VCaP (cell line): ENCODE measurements at regions not wholly inside any gene's neighbourhood (a gene's known extent, or its start where the extent isn't known, plus 50 kb on each side); places are given as distances from the start of the nearest gene placed in this dataset.

Source experiments
- H3K27ac ChIP-seq: fragments of 450-650 bp; 2 replicates; pipeline ENCODE4 v1.5.1; 2017
- TF ChIP-seq, protein P1 (sequence below): fragments of 450-650 bp; conservative IDR thresholded peaks from 2 replicates; pipeline ENCODE4 v1.5.1; 2017; ENCODE audit warnings: mild to moderate bottlenecking, moderate library complexity

DNA sequence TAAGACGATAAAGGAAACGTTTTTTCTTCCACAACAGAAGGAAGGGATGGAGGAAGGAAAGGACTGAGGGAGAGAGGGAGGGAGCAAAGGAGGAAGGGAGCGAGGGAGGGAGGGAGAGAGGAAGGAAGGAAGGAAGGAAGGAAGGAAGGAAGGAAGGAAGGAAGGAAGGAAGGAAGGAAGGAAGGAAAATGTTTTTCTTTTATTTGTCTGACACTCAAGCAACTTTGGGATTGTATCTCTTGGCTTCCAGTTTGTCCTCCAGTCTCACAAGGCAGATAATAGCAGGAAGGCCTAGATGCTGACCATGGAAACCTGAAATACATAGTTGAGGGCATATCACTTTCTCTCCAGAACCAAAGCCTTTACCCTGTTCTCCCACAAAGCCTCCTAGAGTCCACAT is 226.7 kb downstream of the ZNF674 start:
- TF ChIP-seq, protein P1, sequence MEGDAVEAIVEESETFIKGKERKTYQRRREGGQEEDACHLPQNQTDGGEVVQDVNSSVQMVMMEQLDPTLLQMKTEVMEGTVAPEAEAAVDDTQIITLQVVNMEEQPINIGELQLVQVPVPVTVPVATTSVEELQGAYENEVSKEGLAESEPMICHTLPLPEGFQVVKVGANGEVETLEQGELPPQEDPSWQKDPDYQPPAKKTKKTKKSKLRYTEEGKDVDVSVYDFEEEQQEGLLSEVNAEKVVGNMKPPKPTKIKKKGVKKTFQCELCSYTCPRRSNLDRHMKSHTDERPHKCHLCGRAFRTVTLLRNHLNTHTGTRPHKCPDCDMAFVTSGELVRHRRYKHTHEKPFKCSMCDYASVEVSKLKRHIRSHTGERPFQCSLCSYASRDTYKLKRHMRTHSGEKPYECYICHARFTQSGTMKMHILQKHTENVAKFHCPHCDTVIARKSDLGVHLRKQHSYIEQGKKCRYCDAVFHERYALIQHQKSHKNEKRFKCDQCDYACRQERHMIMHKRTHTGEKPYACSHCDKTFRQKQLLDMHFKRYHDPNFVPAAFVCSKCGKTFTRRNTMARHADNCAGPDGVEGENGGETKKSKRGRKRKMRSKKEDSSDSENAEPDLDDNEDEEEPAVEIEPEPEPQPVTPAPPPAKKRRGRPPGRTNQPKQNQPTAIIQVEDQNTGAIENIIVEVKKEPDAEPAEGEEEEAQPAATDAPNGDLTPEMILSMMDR, result no peak
- no peak overlapping the region for H3K27ac ChIP-seq

DNA sequence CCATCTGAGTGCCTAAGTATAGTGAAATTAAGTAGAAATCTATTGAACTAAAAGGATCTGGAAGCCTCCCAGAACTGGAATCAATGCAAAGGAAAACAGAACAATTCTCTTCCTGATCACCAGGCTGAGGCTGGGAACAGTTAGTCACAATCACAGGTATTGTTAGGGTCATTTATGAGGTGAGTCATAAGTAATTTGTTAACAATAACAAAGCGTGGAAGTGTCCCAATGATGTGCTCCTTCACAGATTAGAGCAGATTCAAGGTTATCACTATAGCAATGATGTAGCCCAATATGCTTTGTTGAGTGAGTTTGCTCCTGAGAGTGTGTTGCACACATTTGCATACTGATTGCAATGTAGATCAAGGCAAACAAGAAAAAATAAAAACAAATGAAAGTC is 228.1 kb downstream of the ZNF674 start:
- H3K27ac ChIP-seq, result no peak overlapping the region
- TF ChIP-seq, protein P1, result no peak

DNA sequence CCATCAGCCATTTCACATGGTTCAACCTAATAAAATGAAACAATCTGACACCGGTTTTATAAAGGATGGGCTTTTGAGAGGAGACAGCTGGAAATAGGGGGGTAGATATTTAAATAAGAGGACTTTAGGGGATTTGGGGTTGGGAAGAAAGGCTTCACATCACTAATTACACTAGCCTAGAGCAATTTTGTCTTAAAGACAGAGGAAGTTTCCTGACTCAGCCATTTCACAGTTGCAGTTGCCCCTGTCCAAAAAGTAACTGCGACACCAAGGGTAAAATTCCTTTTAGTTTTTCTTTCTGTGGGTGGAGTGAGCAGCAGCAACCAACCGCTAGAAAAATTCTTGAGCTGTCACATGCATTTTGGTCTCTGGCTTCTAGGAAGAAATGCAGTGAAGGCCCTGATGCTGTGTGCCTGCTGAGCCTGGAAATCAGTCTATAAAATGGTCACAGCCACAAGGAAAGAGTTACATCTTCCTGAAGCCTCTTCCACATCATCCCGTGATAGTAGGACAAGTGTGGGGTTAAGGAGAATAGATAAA is 233.6 kb downstream of the ZNF674 start:
- TF ChIP-seq, protein P1, result no peak
- no peak overlapping the region for H3K27ac ChIP-seq

DNA sequence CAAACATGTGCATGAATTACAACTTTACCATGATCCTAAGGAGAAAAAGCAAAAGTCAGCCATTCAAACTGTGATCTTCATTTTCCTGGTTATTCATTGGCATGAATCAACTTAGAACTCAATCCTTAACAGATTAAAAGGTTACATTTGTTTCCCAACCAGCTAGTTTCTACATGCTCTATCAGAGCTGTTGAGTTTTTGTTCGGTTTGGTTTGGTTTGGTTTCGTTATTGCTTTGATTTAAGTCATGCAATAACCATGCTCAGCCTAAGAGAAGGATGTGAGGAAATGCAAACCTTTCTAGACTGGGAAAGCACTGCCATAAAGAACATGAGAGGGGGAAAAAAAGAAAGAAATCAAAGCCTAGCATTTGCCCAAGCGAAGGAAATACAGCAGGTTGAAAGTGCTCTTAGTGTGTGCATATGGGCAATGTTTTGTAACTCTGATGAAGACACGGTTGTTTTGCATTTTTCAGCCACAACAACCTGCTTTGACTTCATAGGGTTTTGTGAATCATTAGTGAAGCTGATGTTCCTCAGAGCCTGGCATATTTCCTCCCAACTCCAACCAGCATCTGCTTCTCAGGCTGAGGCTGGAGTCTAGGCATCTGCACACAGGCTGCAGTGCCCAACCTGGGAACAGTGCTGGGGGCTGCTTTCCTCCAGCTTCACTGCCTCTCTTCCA is 234.3 kb downstream of the ZNF674 start:
- TF ChIP-seq, protein P1, result no peak
- H3K27ac ChIP-seq, result no peak overlapping the region

DNA sequence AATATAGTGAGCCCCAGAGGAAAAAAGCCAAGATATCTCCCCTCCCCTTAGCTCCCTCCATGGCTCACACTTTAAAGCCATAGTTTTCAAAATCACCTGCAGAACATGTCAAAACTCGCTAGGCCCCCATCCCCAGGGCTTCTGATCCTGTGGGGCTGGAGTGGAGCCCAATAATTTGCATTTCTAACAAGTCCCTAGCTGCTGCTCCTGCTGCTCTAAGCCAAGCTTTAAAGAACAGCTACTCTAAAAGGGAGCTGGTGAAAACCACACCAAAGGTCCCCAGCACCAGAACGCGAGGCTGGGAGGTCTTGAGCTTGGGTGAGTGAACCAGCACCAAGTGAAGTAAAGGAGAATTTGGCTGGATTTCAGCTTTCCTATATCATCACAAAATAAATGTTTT is 237.1 kb downstream of the ZNF674 start:
- TF ChIP-seq, protein P1, result no peak
- no peak overlapping the region for H3K27ac ChIP-seq

DNA sequence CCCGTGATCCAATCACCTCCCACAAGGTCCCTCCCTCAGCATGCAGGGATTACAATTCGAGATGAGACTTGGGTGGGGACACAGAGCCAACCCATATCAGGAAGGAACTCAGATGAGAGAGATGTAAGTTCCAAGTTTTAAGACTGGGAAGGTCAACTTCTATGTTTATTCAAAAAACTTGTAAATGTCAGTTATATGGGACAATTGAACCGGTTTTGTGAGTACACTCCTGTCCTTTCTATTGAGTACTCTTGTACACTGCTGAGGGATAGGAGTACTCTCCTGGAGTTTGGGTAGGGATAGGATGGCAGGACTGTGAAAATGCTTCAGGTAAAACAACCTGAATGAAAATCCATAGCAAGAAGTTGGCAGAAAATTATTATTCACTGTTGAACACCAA is 239.1 kb downstream of the ZNF674 start:
- TF ChIP-seq, protein P1, result no peak
- H3K27ac ChIP-seq, result peak overlapping the region; percentile 67

DNA sequence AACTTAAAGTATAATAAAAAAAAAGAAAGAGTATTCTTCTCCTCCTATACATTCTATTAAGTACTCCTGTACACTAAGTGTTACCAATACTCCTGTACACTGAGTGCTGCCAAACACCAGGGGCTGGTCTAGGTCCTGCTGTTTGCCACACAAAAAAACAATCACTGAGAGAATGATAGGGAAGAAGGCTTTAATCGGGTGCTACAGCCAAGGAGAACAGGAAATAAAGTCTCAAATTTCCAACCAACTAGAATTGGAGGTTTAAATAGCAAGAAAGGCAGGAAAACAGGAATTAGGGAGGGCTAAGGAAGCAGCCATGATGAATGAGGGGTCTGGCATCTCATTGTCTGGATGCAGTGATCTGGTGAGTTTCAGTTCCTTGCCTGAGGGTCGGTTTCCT is 239.8 kb downstream of the ZNF674 start:
- H3K27ac ChIP-seq, result peak overlapping the region; percentile 67

More for the DNA sequence above, 239.8 kb downstream of the ZNF674 start:
- TF ChIP-seq, protein P1, result no peak
